K562 (cell line): ENCODE measurements at regions not wholly inside any gene's neighbourhood (a gene's known extent, or its start where the extent isn't known, plus 50 kb on each side); places are given as distances from the start of the nearest gene placed in this dataset.
A peak's percentile ranks its signal among the peaks of the same experiment; 100 is the strongest.

ENCODE experiments used
- ATAC-seq: fragments of 200-7000 bp; cut with Tn5 transposase; 3 replicates; pipeline ENCODE4 v1.9.1; 2020; ENCODE audit warnings: moderate library complexity
- BruUV-seq: library from RNA; stranded (reverse); fragments of 400-500 nt; replicated peaks from 2 replicates; lab custom pipeline; 2021; lab: Mats Ljungman, UMichigan
- CTCF ChIA-PET: fragments of 300-600 bp; formaldehyde crosslinking; extraction: SDS; loops from one replicate; lab custom pipeline; 2021; ENCODE audit warnings: low intra/inter-chr PET ratio; lab: Yijun Ruan, JAX
- POLR2A ChIA-PET: fragments of 300-600, 350-650 bp; sonication (Branson Sonifier 250); formaldehyde crosslinking; extraction: SDS; loops from one replicate; lab custom pipeline; 2021; ENCODE audit warnings: antibody characterized with exemption, inconsistent platforms; lab: Yijun Ruan, JAX
- DNase-seq, 4 experiments: peaks; one replicate each; pipeline versions ENCODE4 v3.0.0 to v3.0.0-alpha.2; 2011 to 2018; ENCODE audit warnings: low spot score in 3 of 4, mixed read lengths in 3 of 4; ENCODE audit errors: extremely low read depth in 1 of 4
- FAIRE-seq: peaks from 2 replicates; lab custom pipeline; 2011; peaks lifted over from hg19 to GRCh38; lab: Jason Lieb, UNC
- H2AFZ ChIP-seq: 2 replicates; pipeline ENCODE4 v1.6.0; 2011; ENCODE audit warnings: low read depth, low read length, control low read depth, inconsistent platforms
- H3K27ac ChIP-seq: fragments of 200-600 bp; 3 replicates; pipeline ENCODE4 v1.8.0; 2011; ENCODE audit warnings: low read depth, mild to moderate bottlenecking, control low read depth, inconsistent platforms, low read length, moderate library complexity, mixed read lengths; ENCODE audit errors: extremely low read depth
- H3K27me3 ChIP-seq, 2 experiments: fragments of 300-600 bp in 1 of 2; 2 replicates in 1 of 2; 3 replicates in 1 of 2; pipeline versions ENCODE4 v1.6.0 to v1.8.0; 2011; ENCODE audit warnings: inconsistent platforms in 2 of 2, low read length in 2 of 2, mild to moderate bottlenecking in 1 of 2, mixed read lengths in 1 of 2, moderate library complexity in 1 of 2; ENCODE audit not compliant: control insufficient read depth in 2 of 2, insufficient read depth in 2 of 2
- H3K36me3 ChIP-seq: fragments of 300-600 bp; 3 replicates; pipeline ENCODE4 v1.8.0; 2011; ENCODE audit warnings: mild to moderate bottlenecking, low read length, inconsistent platforms; ENCODE audit not compliant: control insufficient read depth, insufficient read depth
- H3K4me1 ChIP-seq, 2 experiments: fragments of 200-600 bp in 1 of 2; replicated peaks in 1 of 2; 2 replicates in 1 of 2; 3 replicates in 1 of 2; pipeline versions ENCODE4 v1.5.1 to v1.8.0; 2011; ENCODE audit warnings: inconsistent platforms in 2 of 2, low read length in 2 of 2, mild to moderate bottlenecking in 1 of 2, mixed read lengths in 1 of 2, moderate library complexity in 1 of 2; ENCODE audit not compliant: control insufficient read depth in 2 of 2, insufficient read depth in 2 of 2
- H3K4me2 ChIP-seq: 2 replicates; pipeline ENCODE4 v1.6.1; 2011; ENCODE audit warnings: low read length, control low read depth, inconsistent platforms, mixed read lengths; ENCODE audit not compliant: insufficient read depth
- H3K4me3 ChIP-seq: fragments of 200-600 bp; sonication (generic), shearing (Covaris generic); 2 replicates; pipeline ENCODE4 v1.5.1; 2016; ENCODE audit warnings: control low read depth, inconsistent platforms
- H3K79me2 ChIP-seq: fragments of 200-600 bp; 3 replicates; pipeline ENCODE4 v1.8.0; 2011; ENCODE audit warnings: low read length, inconsistent platforms; ENCODE audit not compliant: control insufficient read depth, insufficient read depth
- H3K9ac ChIP-seq, 2 experiments: 2 replicates each; pipeline versions ENCODE4 v1.6.0 to v1.6.1; 2011; ENCODE audit warnings: low read depth in 2 of 2, low read length in 2 of 2, control low read depth in 1 of 2, inconsistent platforms in 1 of 2, mild to moderate bottlenecking in 1 of 2, mixed read lengths in 1 of 2; ENCODE audit not compliant: insufficient read depth in 1 of 2
- H3K9me1 ChIP-seq: one replicate; pipeline ENCODE4 v1.6.0; 2011; ENCODE audit warnings: inconsistent platforms, mild to moderate bottlenecking, low read length, moderate library complexity; ENCODE audit not compliant: control insufficient read depth, insufficient read depth
- H3K9me3 ChIP-seq: replicated peaks from 2 replicates; pipeline ENCODE4 v1.5.1; 2011; ENCODE audit warnings: low read depth, low read length, inconsistent platforms; ENCODE audit not compliant: control insufficient read depth, insufficient read depth
- H4K20me1 ChIP-seq: replicated peaks from 2 replicates; pipeline ENCODE4 v1.6.1; 2011; ENCODE audit warnings: low read length, inconsistent platforms, mixed read lengths; ENCODE audit not compliant: control insufficient read depth, insufficient read depth
- ADNP ChIP-seq: fragments of 200-800 bp; sonication (Bioruptor generic); IDR thresholded peaks from 2 replicates; pipeline ENCODE4 v1.6.1; 2016; ENCODE audit warnings: missing genetic modification characterization, missing compliant biosample characterization
- BCOR ChIP-seq: fragments of 450-650 bp; IDR thresholded peaks from 2 replicates; pipeline ENCODE4 v1.6.1; 2016
- CBX8 ChIP-seq: fragments of 200-600 bp; sonication (generic); IDR thresholded peaks from 2 replicates; pipeline ENCODE4 v1.6.1; 2012; ENCODE audit warnings: borderline replicate concordance, mixed run types, low read depth, mild to moderate bottlenecking, moderate library complexity, mixed read lengths, low read length, control low read depth, inconsistent platforms; ENCODE audit not compliant: poor library complexity, severe bottlenecking; ENCODE audit errors: extremely low read depth
- DDX20 ChIP-seq: fragments of 450-650 bp; IDR thresholded peaks from 2 replicates; pipeline ENCODE4 v1.6.1; 2016; ENCODE audit warnings: missing genetic modification characterization, low read depth, mild to moderate bottlenecking, missing compliant biosample characterization, moderate library complexity
- FOXM1 ChIP-seq, 2 experiments: fragments of 450-650 bp in 1 of 2; sonication (generic) in 1 of 2; formaldehyde crosslinking in 1 of 2; IDR thresholded peaks; 2 replicates each; pipeline versions ENCODE4 v1.6.1 to v1.9.0; 2017 to 2022; ENCODE audit warnings: low read depth in 2 of 2, mild to moderate bottlenecking in 2 of 2, missing genetic modification reagents in 1 of 2, moderate library complexity in 1 of 2
- MIER1 ChIP-seq: fragments of 450-650 bp; IDR thresholded peaks from 2 replicates; pipeline ENCODE4 v1.6.1; 2016; ENCODE audit warnings: antibody characterized with exemption, mild to moderate bottlenecking, low read depth
- RBM25 ChIP-seq: fragments of 200-400 bp; formaldehyde crosslinking; IDR thresholded peaks from 2 replicates; pipeline ENCODE4 v1.6.1; 2018; ENCODE audit warnings: low read length, low read depth, moderate library complexity; ENCODE audit not compliant: severe bottlenecking
- RCOR1 ChIP-seq, 2 experiments: IDR thresholded peaks; 2 replicates each; pipeline ENCODE4 v1.6.1; 2012; ENCODE audit warnings: low read depth in 2 of 2, low read length in 2 of 2, borderline replicate concordance in 1 of 2, improper control_type of control experiment in 1 of 2
- TAF15 ChIP-seq: fragments of 200-400 bp; formaldehyde crosslinking; IDR thresholded peaks from 2 replicates; pipeline ENCODE4 v1.6.1; 2017; ENCODE audit warnings: mild to moderate bottlenecking, low read depth, low read length, moderate library complexity
- ZKSCAN8 ChIP-seq: fragments of 200-800 bp; sonication (Bioruptor generic); IDR thresholded peaks from 2 replicates; pipeline ENCODE4 v1.6.1; 2016; ENCODE audit warnings: missing genetic modification characterization, missing compliant biosample characterization
- ZNF121 ChIP-seq: sonication (generic); formaldehyde crosslinking; conservative IDR thresholded peaks from 2 replicates; pipeline ENCODE4 v1.8.0; 2022; ENCODE audit warnings: missing genetic modification reagents
- ZNF239 ChIP-seq: fragments of 250-450 bp; sonication (Bioruptor Pico); IDR thresholded peaks from 2 replicates; pipeline ENCODE4 v1.4.0; 2020; ENCODE audit warnings: mild to moderate bottlenecking
- ZNF655 ChIP-seq: fragments of 250-450 bp; sonication (Bioruptor Pico); IDR thresholded peaks from 2 replicates; pipeline ENCODE4 v1.5.0; 2021
- WGBS: fragments of 100-300 bp; shearing (Covaris generic); methylation state at CpG from one replicate; pipeline ENCODE4 v1.1.6; 2016; ENCODE audit warnings: low coverage, mixed read lengths; ENCODE audit not compliant: insufficient coverage; ENCODE audit errors: missing lambda C conversion rate; 5-methylcytosine and 5-hydroxymethylcytosine counted together
- in situ Hi-C: fragments of 300-500 bp; cut with MboI; formaldehyde crosslinking; loops from 4 replicates; pipeline ENCODE4 v1.15.0; 2018; ENCODE audit warnings: inconsistent platforms, mixed read lengths
- intact Hi-C: fragments of 100-400 bp; cut with micrococcal nuclease; formaldehyde crosslinking; loops from 2 replicates; pipeline ENCODE4 v1.14.2; 2022
- TF ChIP-seq, protein P1 (sequence below): fragments of 250-450 bp; sonication (Bioruptor Pico); IDR thresholded peaks from 2 replicates; pipeline ENCODE4 v1.8.0; 2022; ENCODE audit warnings: inconsistent platforms
- TF ChIP-seq, protein P2 (sequence below): fragments of 450-650 bp; IDR thresholded peaks from 2 replicates; pipeline ENCODE4 v1.6.1; 2018; ENCODE audit not compliant: partially characterized antibody

DNA sequence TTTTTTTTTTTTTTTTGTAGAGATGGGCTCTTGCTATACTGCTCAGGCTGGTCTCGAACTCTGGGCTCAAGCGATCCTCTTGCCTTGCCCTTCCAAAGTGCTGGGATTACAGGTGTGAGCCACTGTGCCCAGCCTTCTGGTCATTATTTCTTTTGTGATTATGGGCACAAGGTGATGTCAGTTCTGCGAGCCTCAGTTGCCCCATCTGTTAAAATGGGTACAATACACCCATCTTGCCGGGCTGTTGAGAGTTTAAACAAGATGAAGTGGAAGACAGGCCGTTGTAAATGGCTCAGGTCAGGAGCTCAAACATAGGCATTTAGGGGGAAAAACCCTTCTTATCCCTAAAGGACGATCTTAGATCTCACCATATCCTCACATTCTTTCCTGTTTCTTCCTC, 53.7 kb upstream of the WNT4 start:
- no peak for DNase-seq
- H3K79me2 ChIP-seq: no peaks in the 10 kb centered on the region
- no peak overlapping the region for H2AFZ ChIP-seq
- WGBS: under 1% methylated on average over 6 of the region's 6 CpGs
- peak; percentile 51 for TF ChIP-seq RBM25
- TF ChIP-seq, protein P1, sequence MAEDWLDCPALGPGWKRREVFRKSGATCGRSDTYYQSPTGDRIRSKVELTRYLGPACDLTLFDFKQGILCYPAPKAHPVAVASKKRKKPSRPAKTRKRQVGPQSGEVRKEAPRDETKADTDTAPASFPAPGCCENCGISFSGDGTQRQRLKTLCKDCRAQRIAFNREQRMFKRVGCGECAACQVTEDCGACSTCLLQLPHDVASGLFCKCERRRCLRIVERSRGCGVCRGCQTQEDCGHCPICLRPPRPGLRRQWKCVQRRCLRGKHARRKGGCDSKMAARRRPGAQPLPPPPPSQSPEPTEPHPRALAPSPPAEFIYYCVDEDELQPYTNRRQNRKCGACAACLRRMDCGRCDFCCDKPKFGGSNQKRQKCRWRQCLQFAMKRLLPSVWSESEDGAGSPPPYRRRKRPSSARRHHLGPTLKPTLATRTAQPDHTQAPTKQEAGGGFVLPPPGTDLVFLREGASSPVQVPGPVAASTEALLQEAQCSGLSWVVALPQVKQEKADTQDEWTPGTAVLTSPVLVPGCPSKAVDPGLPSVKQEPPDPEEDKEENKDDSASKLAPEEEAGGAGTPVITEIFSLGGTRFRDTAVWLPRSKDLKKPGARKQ (CRISPR knock-in tag): no peak
- TF ChIP-seq ZNF121 (CRISPR knock-in tag): 0 out of 2 replicates have a peak, but pooled peaks have one; percentile 35
- peak; percentile 49; the same call in 1 of the 2 replicates for TF ChIP-seq ADNP (tag)
- 0 out of 4 replicates have a peak, but pooled peaks of 1 of the 2 experiments have one; percentile 8 for TF ChIP-seq RCOR1 (IDR thresholded peaks at IDR 0.05; ENCODE audit: borderline replicate concordance in 1 of 2, low read depth in 2 of 2, low read length in 2 of 2)
- no peak for TF ChIP-seq FOXM1 (IDR thresholded peaks at IDR 0.05; ENCODE audit: low read depth)
- no peak for TF ChIP-seq FOXM1 (CRISPR knock-in tag; IDR thresholded peaks at IDR 0.05; ENCODE audit: low read depth)
- TF ChIP-seq DDX20 (tag): no peak
- TF ChIP-seq CBX8: no peak
- no peak for TF ChIP-seq ZNF239 (CRISPR knock-in tag)
- TF ChIP-seq ZNF655 (CRISPR knock-in tag): no peak
- no peak for TF ChIP-seq TAF15
- no peak for TF ChIP-seq MIER1
- TF ChIP-seq, protein P2, sequence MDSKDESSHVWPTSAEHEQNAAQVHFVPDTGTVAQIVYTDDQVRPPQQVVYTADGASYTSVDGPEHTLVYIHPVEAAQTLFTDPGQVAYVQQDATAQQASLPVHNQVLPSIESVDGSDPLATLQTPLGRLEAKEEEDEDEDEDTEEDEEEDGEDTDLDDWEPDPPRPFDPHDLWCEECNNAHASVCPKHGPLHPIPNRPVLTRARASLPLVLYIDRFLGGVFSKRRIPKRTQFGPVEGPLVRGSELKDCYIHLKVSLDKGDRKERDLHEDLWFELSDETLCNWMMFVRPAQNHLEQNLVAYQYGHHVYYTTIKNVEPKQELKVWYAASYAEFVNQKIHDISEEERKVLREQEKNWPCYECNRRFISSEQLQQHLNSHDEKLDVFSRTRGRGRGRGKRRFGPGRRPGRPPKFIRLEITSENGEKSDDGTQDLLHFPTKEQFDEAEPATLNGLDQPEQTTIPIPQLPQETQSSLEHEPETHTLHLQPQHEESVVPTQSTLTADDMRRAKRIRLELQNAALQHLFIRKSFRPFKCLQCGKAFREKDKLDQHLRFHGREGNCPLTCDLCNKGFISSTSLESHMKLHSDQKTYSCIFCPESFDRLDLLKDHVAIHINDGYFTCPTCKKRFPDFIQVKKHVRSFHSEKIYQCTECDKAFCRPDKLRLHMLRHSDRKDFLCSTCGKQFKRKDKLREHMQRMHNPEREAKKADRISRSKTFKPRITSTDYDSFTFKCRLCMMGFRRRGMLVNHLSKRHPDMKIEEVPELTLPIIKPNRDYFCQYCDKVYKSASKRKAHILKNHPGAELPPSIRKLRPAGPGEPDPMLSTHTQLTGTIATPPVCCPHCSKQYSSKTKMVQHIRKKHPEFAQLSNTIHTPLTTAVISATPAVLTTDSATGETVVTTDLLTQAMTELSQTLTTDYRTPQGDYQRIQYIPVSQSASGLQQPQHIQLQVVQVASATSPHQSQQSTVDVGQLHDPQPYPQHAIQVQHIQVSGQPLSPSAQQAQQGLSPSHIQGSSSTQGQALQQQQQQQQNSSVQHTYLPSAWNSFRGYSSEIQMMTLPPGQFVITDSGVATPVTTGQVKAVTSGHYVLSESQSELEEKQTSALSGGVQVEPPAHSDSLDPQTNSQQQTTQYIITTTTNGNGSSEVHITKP: no peak
- TF ChIP-seq BCOR: peak; percentile 75; the same call in 1 of the 2 replicates
- TF ChIP-seq ZKSCAN8 (CRISPR knock-in tag): no peak
- H3K27ac ChIP-seq: no peak overlapping the region
- CTCF ChIA-PET: no interaction called here
- no peak overlapping the region for H3K9ac ChIP-seq
- no peak for FAIRE-seq
- no TSS peak for BruUV-seq
- H3K4me2 ChIP-seq: no peak overlapping the region
- no peaks in the 10 kb centered on the region for H3K36me3 ChIP-seq
- no peak overlapping the region for H3K4me3 ChIP-seq
- in situ Hi-C loops: no loop called here
- POLR2A ChIA-PET: interaction anchor here (0.8 kb wide), 1 partner anchor 19 kb away, joined by 3 read pairs; no protein-coding TSS in a partner anchor
- no peak for ATAC-seq
- peaks cover 26 to 44% of the 10 kb centered on the region in 2 experiments for H3K27me3 ChIP-seq
- intact Hi-C loops: no loop called here
- no peaks in the 10 kb centered on the region for H3K9me1 ChIP-seq
- H4K20me1 ChIP-seq: no peaks in the 10 kb centered on the region
- no peaks in the 10 kb centered on the region for H3K9me3 ChIP-seq
- H3K4me1 ChIP-seq: no peaks in the 10 kb centered on the region
